Endodermal cell (in vitro differentiated cells): ENCODE measurements at regions not wholly inside any gene's neighbourhood (a gene's known extent, or its start where the extent isn't known, plus 50 kb on each side); places are given as distances from the start of the nearest gene placed in this dataset.
A peak's percentile ranks its signal among the peaks of the same experiment; 100 is the strongest.

Experiments
- DNase-seq: peaks from one replicate; pipeline ENCODE4 v3.0.0-alpha.2; 2017
- H3K27ac ChIP-seq: 2 replicates; pipeline ENCODE4 v1.5.1; 2013; ENCODE audit warnings: mild to moderate bottlenecking, low read depth, low read length, moderate library complexity
- H3K27me3 ChIP-seq: 2 replicates; pipeline ENCODE4 v1.6.1; 2013; ENCODE audit warnings: mild to moderate bottlenecking, low read length, moderate library complexity; ENCODE audit not compliant: insufficient read depth, control insufficient read depth, poor library complexity, severe bottlenecking
- H3K36me3 ChIP-seq: 2 replicates; pipeline ENCODE4 v1.7.0; 2013; ENCODE audit warnings: mild to moderate bottlenecking, low read length, moderate library complexity; ENCODE audit not compliant: control insufficient read depth, insufficient read depth
- H3K4me1 ChIP-seq: one replicate; pipeline ENCODE4 v1.7.0; 2013; ENCODE audit warnings: low read length; ENCODE audit not compliant: control insufficient read depth, insufficient read depth
- H3K4me3 ChIP-seq: 2 replicates; pipeline ENCODE4 v1.5.1; 2013; ENCODE audit warnings: mild to moderate bottlenecking, low read length, moderate library complexity
- H3K9ac ChIP-seq: 2 replicates; pipeline ENCODE4 v1.6.1; 2013; ENCODE audit warnings: mild to moderate bottlenecking, low read length, moderate library complexity; ENCODE audit not compliant: poor library complexity, severe bottlenecking; ENCODE audit errors: extremely low read depth
- H3K9me3 ChIP-seq: 2 replicates; pipeline ENCODE4 v1.6.1; 2013; ENCODE audit warnings: mild to moderate bottlenecking, low read length, moderate library complexity; ENCODE audit not compliant: control insufficient read depth
- H3K27ac Mint-ChIP-seq: 2 replicates; pipeline ENCODE4 v1.8.0; 2020; ENCODE audit warnings: mixed read lengths
- H3K27me3 Mint-ChIP-seq: 2 replicates; pipeline ENCODE4 v1.8.0; 2021; ENCODE audit warnings: mild to moderate bottlenecking, mixed read lengths; ENCODE audit not compliant: insufficient read depth
- H3K36me3 Mint-ChIP-seq: 2 replicates; pipeline ENCODE4 v1.8.0; 2020; ENCODE audit warnings: low read depth, mixed read lengths
- H3K4me1 Mint-ChIP-seq: 2 replicates; pipeline ENCODE4 v1.8.0; 2020; ENCODE audit warnings: mixed read lengths
- H3K4me3 Mint-ChIP-seq: 2 replicates; pipeline ENCODE4 v1.8.0; 2020; ENCODE audit warnings: mild to moderate bottlenecking, moderate library complexity, mixed read lengths
- H3K9me3 Mint-ChIP-seq: 2 replicates; pipeline ENCODE4 v1.8.0; 2020; ENCODE audit warnings: mild to moderate bottlenecking, mixed read lengths
- WGBS, 2 experiments: methylation state at CpG; one replicate each; pipeline versions ENCODE4 v1.1.5 to v1.1.7; 2013; ENCODE audit warnings: missing lambda C conversion rate in 2 of 2, mixed read lengths in 1 of 2; ENCODE audit not compliant: insufficient coverage in 1 of 2, insufficient read length in 1 of 2; 5-methylcytosine and 5-hydroxymethylcytosine counted together
- TF ChIP-seq, protein P1 (sequence below): fragments of 200-600 bp; sonication (generic); conservative IDR thresholded peaks from 2 replicates; pipeline ENCODE4 v1.5.0; 2021; ENCODE audit warnings: antibody characterized with exemption, mild to moderate bottlenecking

DNA sequence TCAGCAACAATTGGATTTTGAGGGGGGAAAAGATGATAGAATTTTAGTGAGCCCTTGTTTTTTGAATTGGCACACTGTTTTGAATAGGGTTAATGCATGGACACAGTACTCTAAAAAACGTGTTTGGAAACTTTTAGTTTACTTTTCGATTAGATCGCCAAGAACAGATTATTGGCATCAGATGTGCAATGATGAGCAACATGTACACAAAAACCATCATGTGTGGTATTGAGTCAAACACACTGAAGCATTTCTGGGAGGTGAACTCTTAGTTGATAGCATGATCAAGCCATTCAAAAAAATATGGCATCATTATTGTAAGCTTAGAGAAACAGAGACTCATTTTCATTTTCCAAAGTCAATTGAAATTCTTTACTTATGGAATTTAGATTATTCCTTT is 329.2 kb downstream of the ADAMTS20 start:
- DNase-seq = no peak
- Histone ChIP-seq H3K9ac (no peak overlapping the region), H3K27ac (no peak overlapping the region), H3K4me1 (no peaks in the 10 kb centered on the region), H3K4me3 (no peak overlapping the region), H3K9me3 (peaks cover 13% of the 10 kb centered on the region), H3K36me3 (no peaks in the 10 kb centered on the region), H3K27me3 (no peaks in the 10 kb centered on the region)
- Mint-ChIP-seq H3K36me3 (peaks cover 4% of the 10 kb centered on the region), H3K4me1 (no peaks in the 10 kb centered on the region), H3K27ac (no peak overlapping the region), H3K4me3 (no peak overlapping the region), H3K9me3 (peaks cover 30% of the 10 kb centered on the region), H3K27me3 (no peaks in the 10 kb centered on the region)
- TF ChIP-seq, protein P1, sequence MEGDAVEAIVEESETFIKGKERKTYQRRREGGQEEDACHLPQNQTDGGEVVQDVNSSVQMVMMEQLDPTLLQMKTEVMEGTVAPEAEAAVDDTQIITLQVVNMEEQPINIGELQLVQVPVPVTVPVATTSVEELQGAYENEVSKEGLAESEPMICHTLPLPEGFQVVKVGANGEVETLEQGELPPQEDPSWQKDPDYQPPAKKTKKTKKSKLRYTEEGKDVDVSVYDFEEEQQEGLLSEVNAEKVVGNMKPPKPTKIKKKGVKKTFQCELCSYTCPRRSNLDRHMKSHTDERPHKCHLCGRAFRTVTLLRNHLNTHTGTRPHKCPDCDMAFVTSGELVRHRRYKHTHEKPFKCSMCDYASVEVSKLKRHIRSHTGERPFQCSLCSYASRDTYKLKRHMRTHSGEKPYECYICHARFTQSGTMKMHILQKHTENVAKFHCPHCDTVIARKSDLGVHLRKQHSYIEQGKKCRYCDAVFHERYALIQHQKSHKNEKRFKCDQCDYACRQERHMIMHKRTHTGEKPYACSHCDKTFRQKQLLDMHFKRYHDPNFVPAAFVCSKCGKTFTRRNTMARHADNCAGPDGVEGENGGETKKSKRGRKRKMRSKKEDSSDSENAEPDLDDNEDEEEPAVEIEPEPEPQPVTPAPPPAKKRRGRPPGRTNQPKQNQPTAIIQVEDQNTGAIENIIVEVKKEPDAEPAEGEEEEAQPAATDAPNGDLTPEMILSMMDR = no peak
- 76 to 85% methylated on average over 3 of the region's 3 CpGs for WGBS, 2 experiments

DNA sequence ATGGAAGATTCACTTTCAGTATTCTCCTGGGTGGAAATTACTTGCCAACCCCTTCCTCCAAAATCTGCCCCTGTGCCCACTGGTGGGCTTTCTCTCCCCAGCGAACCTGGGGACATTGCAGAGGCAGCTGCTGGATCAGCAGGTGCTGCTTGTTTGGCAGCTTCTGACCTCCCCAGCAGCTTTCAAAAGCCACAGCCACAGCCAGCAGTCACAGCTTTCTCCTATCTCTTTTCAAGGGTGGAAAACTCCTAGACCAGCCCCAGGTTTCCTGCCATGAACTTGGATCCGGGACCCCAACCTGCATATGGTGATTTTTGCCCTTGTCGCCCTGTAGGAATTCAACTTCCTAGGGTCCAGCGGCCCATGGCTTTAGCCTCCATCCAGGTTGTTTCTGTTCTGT is 330.8 kb downstream of the ADAMTS20 start:
- Mint-ChIP-seq H3K9me3 (peaks cover 16% of the 10 kb centered on the region), H3K27ac (no peak overlapping the region), H3K27me3 (no peaks in the 10 kb centered on the region), H3K4me1 (no peaks in the 10 kb centered on the region), H3K36me3 (no peaks in the 10 kb centered on the region), H3K4me3 (no peak overlapping the region)
- H3K4me3 ChIP-seq = no peak overlapping the region
- no peaks in the 10 kb centered on the region for H3K4me1 ChIP-seq
- H3K27me3 ChIP-seq = no peaks in the 10 kb centered on the region
- TF ChIP-seq, protein P1 = no peak
- peaks cover 6% of the 10 kb centered on the region for H3K9me3 ChIP-seq
- no peak overlapping the region for H3K27ac ChIP-seq
- H3K36me3 ChIP-seq = no peaks in the 10 kb centered on the region
- peak; percentile 65 for DNase-seq
- H3K9ac ChIP-seq = no peak overlapping the region
- WGBS, 2 experiments = 82 to 87% methylated on average over 3 to 4 of the region's 4 CpGs

DNA sequence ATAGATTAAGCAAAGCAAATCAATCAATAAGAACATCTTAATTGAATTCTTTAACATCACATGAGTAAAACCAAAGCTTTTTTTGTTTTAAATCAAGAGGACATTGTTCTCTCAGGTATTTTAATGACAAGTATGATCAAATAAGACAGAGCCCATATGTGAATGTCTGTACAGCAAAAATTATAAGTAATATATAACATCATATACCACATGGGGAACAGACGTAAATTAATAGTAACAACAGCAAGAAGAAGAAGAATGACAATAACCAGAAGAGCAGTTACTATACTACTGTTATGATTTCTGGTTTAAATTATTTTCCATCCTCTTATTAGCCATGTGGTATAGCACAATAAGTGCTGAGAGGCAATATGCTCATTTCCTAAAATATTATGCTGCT is 335.5 kb downstream of the ADAMTS20 start:
- H3K9ac ChIP-seq = no peak overlapping the region
- DNase-seq = no peak
- H3K9me3 ChIP-seq = no peaks in the 10 kb centered on the region
- Mint-ChIP-seq H3K9me3 (no peaks in the 10 kb centered on the region), H3K27ac (no peak overlapping the region), H3K4me1 (no peaks in the 10 kb centered on the region), H3K36me3 (no peaks in the 10 kb centered on the region), H3K27me3 (no peaks in the 10 kb centered on the region), H3K4me3 (no peak overlapping the region)
- H3K4me3 ChIP-seq = no peak overlapping the region
- no peaks in the 10 kb centered on the region for H3K27me3 ChIP-seq
- no peak overlapping the region for H3K27ac ChIP-seq
- H3K36me3 ChIP-seq = no peaks in the 10 kb centered on the region
- no CpG with 5 or more reads among the region's 1 CpG for WGBS, 2 experiments
- TF ChIP-seq, protein P1 = no peak
- H3K4me1 ChIP-seq = no peaks in the 10 kb centered on the region
